ENCODE measurements at regions not wholly inside any gene's neighbourhood (a gene's known extent, or its start where the extent isn't known, plus 50 kb on each side); places are given as distances from the start of the nearest gene placed in this dataset.

DNA sequence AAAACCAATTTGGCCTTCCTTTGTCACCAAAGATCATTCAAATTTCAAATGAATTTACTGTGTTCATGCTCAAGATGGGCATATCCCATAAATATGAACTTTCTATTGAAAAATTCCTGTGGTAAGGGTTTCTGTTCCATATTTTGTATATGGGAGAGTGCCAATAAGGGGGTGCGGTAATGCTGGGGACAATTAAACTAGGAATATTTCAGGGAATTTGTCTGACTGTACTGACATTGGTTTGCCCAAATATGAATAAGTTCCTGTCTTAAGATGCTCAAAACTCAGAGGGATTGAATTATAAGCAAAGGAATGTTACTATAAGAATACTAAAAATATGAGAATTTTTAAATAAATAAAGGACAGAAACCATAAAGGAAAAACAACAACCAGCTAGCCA is 553.0 kb upstream of the MARCKS start:
- TF ChIP-seq POLR2A (IDR thresholded peaks at IDR 0.05; ENCODE audit: extremely low read depth, insufficient read length) (no peak), MYC (IDR thresholded peaks at IDR 0.05; ENCODE audit: low read depth, low read length) (no peak)
- TF ChIP-seq, protein P1, sequence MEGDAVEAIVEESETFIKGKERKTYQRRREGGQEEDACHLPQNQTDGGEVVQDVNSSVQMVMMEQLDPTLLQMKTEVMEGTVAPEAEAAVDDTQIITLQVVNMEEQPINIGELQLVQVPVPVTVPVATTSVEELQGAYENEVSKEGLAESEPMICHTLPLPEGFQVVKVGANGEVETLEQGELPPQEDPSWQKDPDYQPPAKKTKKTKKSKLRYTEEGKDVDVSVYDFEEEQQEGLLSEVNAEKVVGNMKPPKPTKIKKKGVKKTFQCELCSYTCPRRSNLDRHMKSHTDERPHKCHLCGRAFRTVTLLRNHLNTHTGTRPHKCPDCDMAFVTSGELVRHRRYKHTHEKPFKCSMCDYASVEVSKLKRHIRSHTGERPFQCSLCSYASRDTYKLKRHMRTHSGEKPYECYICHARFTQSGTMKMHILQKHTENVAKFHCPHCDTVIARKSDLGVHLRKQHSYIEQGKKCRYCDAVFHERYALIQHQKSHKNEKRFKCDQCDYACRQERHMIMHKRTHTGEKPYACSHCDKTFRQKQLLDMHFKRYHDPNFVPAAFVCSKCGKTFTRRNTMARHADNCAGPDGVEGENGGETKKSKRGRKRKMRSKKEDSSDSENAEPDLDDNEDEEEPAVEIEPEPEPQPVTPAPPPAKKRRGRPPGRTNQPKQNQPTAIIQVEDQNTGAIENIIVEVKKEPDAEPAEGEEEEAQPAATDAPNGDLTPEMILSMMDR (IDR thresholded peaks at IDR 0.05; ENCODE audit: low read depth, low read length) = no peak
- TF ChIP-seq, protein P2, sequence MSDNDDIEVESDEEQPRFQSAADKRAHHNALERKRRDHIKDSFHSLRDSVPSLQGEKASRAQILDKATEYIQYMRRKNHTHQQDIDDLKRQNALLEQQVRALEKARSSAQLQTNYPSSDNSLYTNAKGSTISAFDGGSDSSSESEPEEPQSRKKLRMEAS (IDR thresholded peaks at IDR 0.05; ENCODE audit: low read depth, low read length) = no peak

Data from NB4 (cell line).